A549 (cell line): ENCODE measurements at regions not wholly inside any gene's neighbourhood (a gene's known extent, or its start where the extent isn't known, plus 50 kb on each side); places are given as distances from the start of the nearest gene placed in this dataset.

ENCODE experiments used
- CBX8 ChIP-seq: fragments of 200-600 bp; sonication (generic); IDR thresholded peaks from 2 replicates; pipeline ENCODE4 v1.6.1; 2016
- CEBPB ChIP-seq, 2 experiments: fragments of >200 bp in 1 of 2; sonication (Bioruptor Twin) in 1 of 2; formaldehyde crosslinking in 1 of 2; IDR thresholded peaks; 2 replicates each; pipeline ENCODE4 v1.6.1; 2012 to 2016
- CTCF ChIP-seq: fragments of >200 bp; sonication (Bioruptor Twin); formaldehyde crosslinking; IDR thresholded peaks from 3 replicates; pipeline ENCODE4 v1.5.1; 2016
- EP300 ChIP-seq, 2 experiments: fragments of >200 bp; sonication (Bioruptor Twin); formaldehyde crosslinking; IDR thresholded peaks; 2 replicates in 1 of 2; 3 replicates in 1 of 2; pipeline ENCODE4 v1.6.1; 2016 to 2017
- HOXA7 ChIP-seq: fragments of 250-450 bp; sonication (Bioruptor Pico); IDR thresholded peaks from 2 replicates; pipeline ENCODE4 v1.5.0; 2020; ENCODE audit warnings: mild to moderate bottlenecking, moderate library complexity
- JUN ChIP-seq, 2 experiments: fragments of >200 bp; sonication (Bioruptor Twin); formaldehyde crosslinking; IDR thresholded peaks; 2 replicates in 1 of 2; 3 replicates in 1 of 2; pipeline ENCODE4 v1.6.1; 2016 to 2017
- POLR2A ChIP-seq: IDR thresholded peaks from 2 replicates; pipeline ENCODE4 v1.6.1; 2012; ENCODE audit warnings: mild to moderate bottlenecking, low read length
- REST ChIP-seq: fragments of 200-600 bp; sonication (generic); IDR thresholded peaks from 2 replicates; pipeline ENCODE4 v1.6.1; 2016; ENCODE audit warnings: antibody characterized with exemption, mild to moderate bottlenecking, moderate library complexity
- RFX5 ChIP-seq: fragments of 450-650 bp; IDR thresholded peaks from 2 replicates; pipeline ENCODE4 v1.7.1; 2014; ENCODE audit warnings: antibody characterized with exemption, mild to moderate bottlenecking, moderate library complexity
- TF ChIP-seq, protein P1 (sequence below): fragments of 150-350 bp; IDR thresholded peaks from 2 replicates; pipeline ENCODE4 v1.6.1; 2014; ENCODE audit warnings: low read depth, mild to moderate bottlenecking, low read length

DNA sequence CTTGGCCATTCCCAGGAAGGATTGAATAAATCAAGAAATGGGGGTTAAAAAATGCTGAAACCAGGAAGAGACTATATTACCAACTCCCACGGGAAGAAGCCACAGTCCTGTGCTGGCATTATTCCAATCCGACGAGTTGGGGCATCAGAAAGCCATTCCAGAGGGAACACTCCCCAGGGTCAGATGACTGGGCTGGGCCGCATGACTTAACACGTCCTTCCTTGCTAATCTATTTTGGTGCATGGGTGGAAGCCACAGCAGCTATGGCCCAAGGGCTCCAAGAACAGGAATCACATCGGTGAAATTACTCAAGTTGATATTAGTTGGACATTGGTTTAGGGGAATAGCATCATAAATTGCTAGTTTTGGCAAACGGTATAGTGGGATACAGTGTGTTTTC lies 592.9 kb upstream of the NRP1 start:
- TF ChIP-seq CTCF (no peak), RFX5 (no peak), POLR2A (no peak), CEBPB (IDR thresholded peaks at IDR 0.05) (no peak), HOXA7 (CRISPR knock-in tag) (no peak), EP300 (IDR thresholded peaks at IDR 0.05) (no peak), CBX8 (no peak), REST (no peak), JUN (IDR thresholded peaks at IDR 0.05) (no peak)
- TF ChIP-seq, protein P1, sequence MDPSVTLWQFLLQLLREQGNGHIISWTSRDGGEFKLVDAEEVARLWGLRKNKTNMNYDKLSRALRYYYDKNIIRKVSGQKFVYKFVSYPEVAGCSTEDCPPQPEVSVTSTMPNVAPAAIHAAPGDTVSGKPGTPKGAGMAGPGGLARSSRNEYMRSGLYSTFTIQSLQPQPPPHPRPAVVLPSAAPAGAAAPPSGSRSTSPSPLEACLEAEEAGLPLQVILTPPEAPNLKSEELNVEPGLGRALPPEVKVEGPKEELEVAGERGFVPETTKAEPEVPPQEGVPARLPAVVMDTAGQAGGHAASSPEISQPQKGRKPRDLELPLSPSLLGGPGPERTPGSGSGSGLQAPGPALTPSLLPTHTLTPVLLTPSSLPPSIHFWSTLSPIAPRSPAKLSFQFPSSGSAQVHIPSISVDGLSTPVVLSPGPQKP: no peak
